ENCODE measurements at regions not wholly inside any gene's neighbourhood (a gene's known extent, or its start where the extent isn't known, plus 50 kb on each side); places are given as distances from the start of the nearest gene placed in this dataset.

GRCh38 chr6:113208726-113209125 lies 648.4 kb upstream of the MARCKS start:
- Histone ChIP-seq H3K9me3 (ENCODE audit: low read length) (no peaks in the 10 kb centered on the region), H2AFZ (ENCODE audit: low read length) (no peak overlapping the region), H3K36me3 (ENCODE audit: insufficient read depth, low read length) (no peaks in the 10 kb centered on the region), H3K9ac (ENCODE audit: low read length) (no peak overlapping the region), H3K79me2 (ENCODE audit: insufficient read depth, low read length) (no peaks in the 10 kb centered on the region), H3K27me3 (ENCODE audit: insufficient read depth, low read length) (no peaks in the 10 kb centered on the region), H3F3A (ENCODE audit: insufficient read depth, low read length) (no peaks in the 10 kb centered on the region), H4K20me1 (ENCODE audit: insufficient read depth, low read length) (no peaks in the 10 kb centered on the region), H3K27ac (ENCODE audit: low read depth, low read length, poor library complexity, severe bottlenecking) (no peak overlapping the region), H3K9me2 (ENCODE audit: low read depth, low read length) (no peaks in the 10 kb centered on the region), H3K4me3 (ENCODE audit: low read depth, low read length, poor library complexity, severe bottlenecking) (no peak overlapping the region), H3K4me2 (ENCODE audit: low read length) (no peak overlapping the region), H3K4me1 (ENCODE audit: insufficient read depth, low read length, severe bottlenecking) (no peaks in the 10 kb centered on the region)
- TF ChIP-seq EZH2 (IDR thresholded peaks at IDR 0.05; ENCODE audit: borderline replicate concordance, low read length) (no peak), CTCF (IDR thresholded peaks at IDR 0.05; ENCODE audit: low read length) (no peak)

- Histone ChIP-seq H3K4me1 (ENCODE audit: insufficient read depth, low read length, severe bottlenecking) (no peaks in the 10 kb centered on the region), H3F3A (ENCODE audit: insufficient read depth, low read length) (no peaks in the 10 kb centered on the region), H3K9ac (ENCODE audit: low read length) (no peak overlapping the region), H2AFZ (ENCODE audit: low read length) (no peak overlapping the region), H3K9me2 (ENCODE audit: low read depth, low read length) (no peaks in the 10 kb centered on the region), H3K36me3 (ENCODE audit: insufficient read depth, low read length) (no peaks in the 10 kb centered on the region), H3K27me3 (ENCODE audit: insufficient read depth, low read length) (no peaks in the 10 kb centered on the region), H3K27ac (ENCODE audit: low read depth, low read length, poor library complexity, severe bottlenecking) (no peak overlapping the region), H3K79me2 (ENCODE audit: insufficient read depth, low read length) (no peaks in the 10 kb centered on the region), H3K4me2 (ENCODE audit: low read length) (no peak overlapping the region), H3K9me3 (ENCODE audit: low read length) (no peaks in the 10 kb centered on the region), H4K20me1 (ENCODE audit: insufficient read depth, low read length) (no peaks in the 10 kb centered on the region), H3K4me3 (ENCODE audit: low read depth, low read length, poor library complexity, severe bottlenecking) (no peak overlapping the region)
- no peak for TF ChIP-seq CTCF (IDR thresholded peaks at IDR 0.05; ENCODE audit: low read length)
- no peak for TF ChIP-seq EZH2 (IDR thresholded peaks at IDR 0.05; ENCODE audit: borderline replicate concordance, low read length)
These were observed 647.8 kb upstream of the MARCKS start for GRCh38 chr6:113209315-113209714.

DNA sequence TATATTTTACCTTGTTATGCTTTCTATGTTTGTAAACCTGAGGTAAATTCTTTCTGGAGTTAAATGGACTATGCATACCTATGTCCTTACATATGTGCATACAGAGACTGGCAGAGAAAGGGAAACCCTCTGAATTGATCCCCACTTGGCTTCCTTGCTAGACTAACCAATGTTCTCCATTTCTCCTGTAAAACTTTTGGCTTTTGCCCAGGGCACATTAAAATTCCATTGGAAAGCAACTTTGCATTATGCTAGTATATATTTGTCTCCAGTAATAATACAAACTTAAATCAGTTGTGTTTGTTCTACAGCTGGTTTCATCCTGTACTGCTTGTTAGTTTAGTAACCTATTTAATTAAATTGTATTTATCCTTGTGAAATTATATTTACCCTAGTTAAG lies 646.0 kb upstream of the MARCKS start:
- Histone ChIP-seq H3K79me2 (ENCODE audit: insufficient read depth, low read length) (no peaks in the 10 kb centered on the region), H3K4me1 (ENCODE audit: insufficient read depth, low read length, severe bottlenecking) (no peaks in the 10 kb centered on the region), H3F3A (ENCODE audit: insufficient read depth, low read length) (no peaks in the 10 kb centered on the region), H3K9me3 (ENCODE audit: low read length) (no peaks in the 10 kb centered on the region), H3K9me2 (ENCODE audit: low read depth, low read length) (no peaks in the 10 kb centered on the region), H3K27ac (ENCODE audit: low read depth, low read length, poor library complexity, severe bottlenecking) (no peak overlapping the region), H3K4me2 (ENCODE audit: low read length) (no peak overlapping the region), H3K27me3 (ENCODE audit: insufficient read depth, low read length) (no peaks in the 10 kb centered on the region), H3K36me3 (ENCODE audit: insufficient read depth, low read length) (no peaks in the 10 kb centered on the region), H2AFZ (ENCODE audit: low read length) (no peak overlapping the region), H3K9ac (ENCODE audit: low read length) (no peak overlapping the region), H3K4me3 (ENCODE audit: low read depth, low read length, poor library complexity, severe bottlenecking) (no peak overlapping the region), H4K20me1 (ENCODE audit: insufficient read depth, low read length) (no peaks in the 10 kb centered on the region)
- TF ChIP-seq EZH2 (IDR thresholded peaks at IDR 0.05; ENCODE audit: borderline replicate concordance, low read length) (no peak), CTCF (IDR thresholded peaks at IDR 0.05; ENCODE audit: low read length) (no peak)
